ENCODE measurements at regions not wholly inside any gene's neighbourhood (a gene's known extent, or its start where the extent isn't known, plus 50 kb on each side); places are given as distances from the start of the nearest gene placed in this dataset.

GRCh38 chr13:61040181-61040580 lies 375.5 kb downstream of the PCDH20 start:
- no peak for DNase-seq (ENCODE audit: low read depth in 4 of 4, low spot score in 3 of 4)

GRCh38 chr13:61039302-61039701 lies 376.3 kb downstream of the PCDH20 start:
- no peak for DNase-seq (ENCODE audit: low read depth in 4 of 4, low spot score in 3 of 4)

- DNase-seq (ENCODE audit: low read depth in 4 of 4, low spot score in 3 of 4), result no peak
These were observed 378.9 kb downstream of the PCDH20 start for GRCh38 chr13:61036715-61037114.

- DNase-seq (ENCODE audit: low read depth in 4 of 4, low spot score in 3 of 4), result no peak
These were observed 385.2 kb downstream of the PCDH20 start for GRCh38 chr13:61030445-61030844.

- DNase-seq (ENCODE audit: low read depth in 4 of 4, low spot score in 3 of 4), result no peak
These were observed 386.6 kb downstream of the PCDH20 start for GRCh38 chr13:61029064-61029463.

GRCh38 chr13:61024046-61024445 lies 391.6 kb downstream of the PCDH20 start:
- no peak for DNase-seq (ENCODE audit: low read depth in 4 of 4, low spot score in 3 of 4)

- no peak for DNase-seq (ENCODE audit: low read depth in 4 of 4, low spot score in 3 of 4)
These were observed 393.8 kb downstream of the PCDH20 start for GRCh38 chr13:61021838-61022237.

- DNase-seq (ENCODE audit: low read depth in 4 of 4, low spot score in 3 of 4), result no peak
These were observed 401.9 kb downstream of the PCDH20 start for GRCh38 chr13:61013796-61014195.

GRCh38 chr13:61010358-61010757 lies 405.3 kb downstream of the PCDH20 start:
- DNase-seq (ENCODE audit: low read depth in 4 of 4, low spot score in 3 of 4), result no peak

GRCh38 chr13:61002686-61003085 lies 413.0 kb downstream of the PCDH20 start:
- no peak for DNase-seq (ENCODE audit: low read depth in 4 of 4, low spot score in 3 of 4)

- DNase-seq (ENCODE audit: low read depth in 4 of 4, low spot score in 3 of 4), result no peak
These were observed 425.5 kb downstream of the PCDH20 start for GRCh38 chr13:60990032-60990733.

- DNase-seq (ENCODE audit: low read depth in 4 of 4, low spot score in 3 of 4), result no peak
These were observed 429.3 kb downstream of the PCDH20 start for GRCh38 chr13:60986301-60986700.

GRCh38 chr13:60981407-60981806 lies 434.2 kb downstream of the PCDH20 start:
- DNase-seq (ENCODE audit: low read depth in 4 of 4, low spot score in 3 of 4), result no peak

- DNase-seq (ENCODE audit: low read depth in 4 of 4, low spot score in 3 of 4), result no peak
These were observed 439.3 kb downstream of the PCDH20 start for GRCh38 chr13:60976367-60976766.

- no peak for DNase-seq (ENCODE audit: low read depth in 4 of 4, low spot score in 3 of 4)
These were observed 441.4 kb downstream of the PCDH20 start for GRCh38 chr13:60974296-60974695.

- DNase-seq (ENCODE audit: low read depth in 4 of 4, low spot score in 3 of 4), result no peak
These were observed 442.1 kb downstream of the PCDH20 start for GRCh38 chr13:60973529-60973928.

GRCh38 chr13:60970736-60971135 lies 444.9 kb downstream of the PCDH20 start:
- DNase-seq (ENCODE audit: low read depth in 4 of 4, low spot score in 3 of 4), result no peak

GRCh38 chr13:60969656-60970055 lies 446.0 kb downstream of the PCDH20 start:
- no peak for DNase-seq (ENCODE audit: low read depth in 4 of 4, low spot score in 3 of 4)

GRCh38 chr13:60959427-60959826 lies 456.2 kb downstream of the PCDH20 start:
- no peak for DNase-seq (ENCODE audit: low read depth in 4 of 4, low spot score in 3 of 4)

GRCh38 chr13:60957816-60958215 lies 457.8 kb downstream of the PCDH20 start:
- no peak for DNase-seq (ENCODE audit: low read depth in 4 of 4, low spot score in 3 of 4)

- DNase-seq (ENCODE audit: low read depth in 4 of 4, low spot score in 3 of 4), result no peak
These were observed 470.3 kb downstream of the PCDH20 start for GRCh38 chr13:60945396-60945795.

GRCh38 chr13:60944863-60945262 lies 470.8 kb downstream of the PCDH20 start:
- DNase-seq (ENCODE audit: low read depth in 4 of 4, low spot score in 3 of 4), result no peak

- no peak for DNase-seq (ENCODE audit: low read depth in 4 of 4, low spot score in 3 of 4)
These were observed 471.6 kb downstream of the PCDH20 start for GRCh38 chr13:60944016-60944415.
